Fibroblast of the conjunctiva (primary cell): ENCODE measurements at regions not wholly inside any gene's neighbourhood (a gene's known extent, or its start where the extent isn't known, plus 50 kb on each side); places are given as distances from the start of the nearest gene placed in this dataset.

Source experiments
- DNase-seq: peaks from one replicate; pipeline ENCODE4 v3.0.0-alpha.2; 2010; ENCODE audit warnings: low read depth

DNA sequence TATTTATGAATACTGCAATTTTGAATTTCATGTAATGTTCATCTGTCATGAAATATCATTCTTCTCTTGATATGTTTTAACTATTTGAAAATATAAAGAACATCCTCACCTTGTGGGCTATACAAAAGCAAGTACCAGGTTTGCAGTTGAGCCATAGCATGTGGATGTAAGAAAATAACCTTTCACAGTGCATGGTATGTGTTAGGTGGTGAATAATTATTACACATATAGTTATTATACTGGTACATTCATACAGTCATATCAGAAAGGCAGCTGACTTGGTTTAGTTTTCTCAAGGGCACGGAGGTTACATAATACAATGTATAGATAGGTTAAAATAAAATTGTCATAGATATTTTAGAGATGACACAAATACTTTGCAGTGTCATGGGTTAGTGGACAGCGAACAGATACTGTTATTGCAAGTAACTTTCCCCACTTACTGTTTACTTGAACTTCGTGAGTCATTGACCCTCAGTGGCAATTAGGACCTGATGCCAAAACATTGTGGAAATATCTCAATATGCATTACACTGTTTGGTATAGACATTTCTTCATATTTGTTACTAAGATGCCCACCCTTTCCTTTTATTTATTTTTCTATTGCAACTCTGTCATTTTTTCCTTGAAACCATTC is 445.4 kb upstream of the GOT2 start:
- DNase-seq, result no peak

DNA sequence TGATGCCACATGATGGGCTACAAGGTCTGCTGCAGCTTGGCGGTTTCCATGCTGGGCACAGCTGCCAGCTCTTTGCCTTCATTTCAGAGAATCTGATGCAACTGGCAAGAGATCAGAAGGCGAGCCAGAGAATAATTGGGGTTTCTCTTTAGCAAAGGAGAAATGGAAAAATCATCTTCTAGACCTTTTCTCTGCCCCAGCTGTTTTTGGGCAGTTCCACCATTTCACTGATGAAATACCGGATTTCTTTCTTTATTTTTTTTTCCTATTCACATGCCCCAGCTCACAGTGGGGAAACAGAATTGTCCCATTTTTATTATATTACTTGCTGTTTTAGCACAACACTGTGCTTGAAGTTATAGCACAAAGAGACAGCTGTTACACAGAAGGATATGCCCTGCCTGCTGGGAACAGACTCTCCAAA is 439.3 kb upstream of the GOT2 start:
- DNase-seq, result no peak

DNA sequence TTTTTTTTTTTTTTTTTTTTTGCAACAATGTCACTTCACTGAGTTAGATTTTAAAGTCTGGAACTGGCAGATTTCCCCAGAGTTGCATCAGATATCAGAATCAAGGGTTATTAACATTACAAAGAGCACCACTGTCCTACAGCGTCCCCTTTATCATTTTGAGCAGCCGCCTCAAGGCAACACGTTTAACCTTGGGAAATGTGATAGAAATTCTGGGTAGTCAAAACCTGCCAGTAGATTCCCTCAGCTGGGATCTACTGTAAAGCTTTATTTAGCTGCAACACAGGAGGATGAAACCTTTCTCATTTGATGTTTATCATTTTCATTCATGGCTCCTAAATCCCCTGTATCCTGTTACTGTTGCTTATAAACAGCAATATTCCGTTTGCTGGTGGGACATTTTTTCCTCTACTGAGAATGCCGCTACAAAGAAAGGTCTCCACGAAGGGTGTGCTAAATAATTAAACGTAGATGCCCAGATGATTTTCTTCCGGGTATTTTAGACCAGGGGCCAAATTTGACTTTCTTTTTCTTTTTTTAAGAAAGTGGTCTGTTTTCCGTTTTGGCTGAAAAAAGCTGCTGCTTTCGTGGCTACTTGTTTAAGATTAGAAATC is 436.1 kb upstream of the GOT2 start:
- no peak for DNase-seq

DNA sequence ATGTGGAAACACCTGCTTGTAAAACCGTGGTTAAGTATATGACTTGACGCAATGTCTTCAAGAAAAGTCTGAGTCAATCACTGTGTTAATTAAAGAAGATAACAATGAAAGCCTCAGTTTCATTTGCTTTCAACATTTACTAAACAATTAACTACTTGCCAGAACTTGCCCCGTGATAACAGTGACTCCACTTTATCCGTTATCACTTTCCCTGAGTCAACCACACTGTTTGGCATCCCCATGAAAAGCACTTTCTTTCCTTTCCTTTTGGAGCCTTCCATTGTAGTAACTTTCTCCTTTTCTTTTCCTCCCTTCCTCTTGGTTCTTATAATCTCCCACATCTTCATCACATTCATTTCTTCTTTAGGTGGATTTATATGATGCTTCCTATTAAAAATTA is 435.1 kb upstream of the GOT2 start:
- DNase-seq, result no peak

DNA sequence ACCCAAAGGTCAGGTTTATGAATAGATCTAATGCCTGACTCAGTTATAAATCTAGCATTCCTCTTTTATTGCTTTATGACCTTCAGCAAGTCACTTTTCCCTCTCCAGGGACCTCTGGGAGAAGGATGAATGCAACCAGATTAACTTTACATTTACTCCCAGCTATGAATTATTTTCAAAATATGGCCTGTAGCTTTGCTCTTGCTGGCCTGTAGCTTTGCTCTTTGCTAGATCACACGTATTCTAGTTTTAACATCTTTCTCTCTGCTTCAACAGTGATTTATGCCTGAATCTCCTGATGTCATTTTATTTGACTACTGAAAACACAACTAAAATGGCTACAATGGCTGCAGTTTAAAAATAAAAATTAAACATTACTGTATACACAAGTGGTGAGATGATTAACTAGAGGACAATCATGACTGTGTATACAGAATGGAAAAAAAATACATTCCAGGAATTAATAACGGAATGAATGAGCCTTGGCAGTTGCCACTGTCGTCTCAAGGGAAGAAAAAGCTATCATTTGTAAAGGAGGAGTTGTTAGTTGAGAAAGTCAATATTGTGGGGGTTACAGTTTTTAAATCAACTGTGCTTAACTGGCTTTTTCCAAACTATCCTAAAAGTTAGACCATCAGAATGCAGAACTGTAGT is 434.5 kb upstream of the GOT2 start:
- no peak for DNase-seq

DNA sequence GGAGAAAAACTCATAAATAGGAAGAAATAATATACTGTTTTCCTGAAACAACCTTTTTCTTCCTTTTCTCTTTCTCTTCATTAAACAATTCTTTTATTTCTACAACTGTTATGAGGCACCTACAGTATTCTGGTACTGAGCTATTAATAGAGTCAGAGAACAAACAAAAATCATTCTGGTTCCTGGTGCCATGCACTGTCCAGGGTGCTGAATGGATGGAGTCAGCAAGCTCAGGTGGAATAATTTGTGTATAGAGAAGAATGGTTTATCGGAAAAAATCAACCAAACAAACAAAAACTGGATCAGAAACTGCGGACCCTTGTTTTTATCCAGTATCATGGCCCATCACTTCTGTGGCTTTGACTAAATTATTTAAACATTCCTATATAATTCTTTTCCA is 430.3 kb upstream of the GOT2 start:
- no peak for DNase-seq

DNA sequence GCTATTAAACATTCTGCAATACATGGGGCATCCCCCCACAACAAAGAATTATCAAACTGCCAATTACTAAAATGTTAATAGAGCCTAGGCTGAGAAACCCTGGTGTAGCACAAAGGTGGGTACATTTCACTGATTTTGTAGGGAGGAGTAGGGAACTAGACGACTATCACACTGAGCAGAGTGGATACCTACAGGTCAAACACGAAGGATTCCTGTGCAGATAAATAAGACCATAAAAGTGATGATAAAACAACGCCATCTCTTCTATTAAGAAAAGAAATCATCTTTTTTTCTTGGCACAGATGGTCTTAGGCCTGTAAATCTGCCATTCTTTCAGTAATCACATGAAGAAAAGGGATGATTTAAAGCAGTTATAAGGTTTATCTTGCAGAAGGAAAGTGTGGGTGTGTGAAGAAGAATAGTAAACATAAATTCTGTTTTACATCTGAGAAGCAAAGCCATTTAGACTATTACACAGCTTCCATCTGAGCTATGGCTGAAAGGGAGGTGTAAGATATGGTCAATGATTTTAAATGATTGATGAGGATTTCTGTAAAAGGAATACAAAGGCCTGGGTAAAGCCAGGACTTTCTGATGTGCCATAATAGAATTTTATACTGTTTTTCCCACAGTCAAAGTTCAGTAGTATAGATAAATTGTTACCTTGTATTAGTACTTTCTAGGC is 429.4 kb upstream of the GOT2 start:
- no peak for DNase-seq

DNA sequence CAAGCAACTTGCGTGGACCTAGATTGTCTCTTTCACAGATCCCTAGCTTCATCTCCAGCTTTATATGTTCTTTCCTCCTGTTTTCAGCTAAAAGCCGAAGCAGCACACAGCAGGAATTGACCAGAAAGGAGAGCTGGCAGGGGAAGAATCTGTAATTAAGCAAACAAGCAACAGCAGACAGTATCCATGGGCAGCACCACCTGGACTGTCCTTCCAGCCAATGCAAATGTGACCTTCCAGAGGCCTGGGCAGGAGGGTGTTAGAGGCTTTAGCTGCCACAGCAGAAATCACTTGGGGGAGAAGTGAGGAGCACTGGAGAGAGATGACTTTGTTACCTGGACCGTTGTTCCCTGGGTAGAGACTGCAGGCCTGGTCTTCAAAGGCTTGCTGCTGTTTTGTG is 427.6 kb upstream of the GOT2 start:
- DNase-seq, result no peak

DNA sequence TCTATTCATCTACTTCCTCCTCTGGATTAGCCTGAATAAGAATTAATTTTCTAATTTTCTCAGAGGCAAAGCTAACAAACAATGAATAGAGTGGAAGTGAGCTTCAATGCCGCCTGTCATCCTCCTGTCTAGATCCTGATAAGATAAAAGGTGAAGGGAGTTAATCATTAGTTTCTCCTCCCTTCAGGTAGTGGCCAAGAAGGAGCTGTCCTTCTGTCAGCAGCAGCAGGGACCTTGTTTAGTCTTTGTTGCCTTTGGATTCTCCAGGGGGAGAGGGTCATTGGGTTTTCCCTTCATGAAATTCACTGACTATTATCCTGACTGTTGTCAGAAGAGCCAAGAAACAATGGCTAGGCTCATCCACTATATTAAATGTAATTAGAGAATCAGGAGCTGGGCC is 420.2 kb upstream of the GOT2 start:
- DNase-seq, result no peak

DNA sequence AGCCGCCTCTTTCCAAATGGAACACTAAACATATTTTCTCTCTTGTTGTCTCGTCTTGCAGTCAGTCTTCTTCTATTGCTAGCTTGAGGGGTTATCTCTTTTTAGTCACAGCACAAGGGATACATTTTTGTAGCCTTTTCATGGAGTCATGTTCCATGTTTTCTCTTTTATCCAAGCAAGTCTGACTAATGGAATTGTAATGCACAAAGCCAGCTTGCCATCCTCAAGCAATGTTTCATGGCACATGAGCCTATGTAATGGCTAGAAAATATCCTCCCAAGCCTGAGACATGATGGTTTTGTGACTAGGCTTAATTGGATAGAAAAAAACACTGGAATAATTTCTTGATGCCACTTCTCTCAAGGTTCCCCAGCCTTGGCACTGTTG is 414.6 kb upstream of the GOT2 start:
- DNase-seq, result no peak

DNA sequence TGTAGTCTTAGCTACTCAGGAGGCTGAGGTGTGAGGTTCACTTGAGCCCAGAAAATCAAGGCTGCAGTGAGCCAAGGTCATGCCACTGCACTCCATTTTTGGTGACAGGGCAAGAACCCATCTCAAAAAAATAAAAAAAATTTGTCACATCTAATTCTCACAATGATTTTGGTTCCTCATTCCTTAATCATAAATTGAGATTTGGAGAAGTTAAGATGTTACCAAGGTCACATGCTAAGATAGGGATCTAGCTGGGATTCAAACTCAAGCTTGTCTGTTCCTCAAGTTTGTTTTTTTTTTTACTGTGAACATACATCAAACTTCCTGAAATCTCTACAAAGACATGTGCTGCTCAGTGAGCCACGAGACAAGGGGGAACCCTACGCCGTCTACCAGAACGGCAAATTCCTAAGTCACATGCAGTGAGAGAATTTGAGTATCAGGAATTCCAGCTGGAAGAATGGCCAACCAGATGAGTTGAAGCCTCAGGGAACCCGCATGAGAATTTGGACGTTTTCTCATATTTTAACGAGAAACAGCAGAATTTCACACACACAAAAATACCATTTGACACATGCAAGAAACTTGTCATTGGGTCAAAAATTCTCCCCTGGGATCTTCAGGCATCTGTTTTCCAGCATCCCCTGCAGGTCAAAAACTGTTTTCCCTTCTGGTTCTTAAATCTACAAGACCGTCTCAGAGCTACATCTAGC is 414.1 kb upstream of the GOT2 start:
- no peak for DNase-seq

DNA sequence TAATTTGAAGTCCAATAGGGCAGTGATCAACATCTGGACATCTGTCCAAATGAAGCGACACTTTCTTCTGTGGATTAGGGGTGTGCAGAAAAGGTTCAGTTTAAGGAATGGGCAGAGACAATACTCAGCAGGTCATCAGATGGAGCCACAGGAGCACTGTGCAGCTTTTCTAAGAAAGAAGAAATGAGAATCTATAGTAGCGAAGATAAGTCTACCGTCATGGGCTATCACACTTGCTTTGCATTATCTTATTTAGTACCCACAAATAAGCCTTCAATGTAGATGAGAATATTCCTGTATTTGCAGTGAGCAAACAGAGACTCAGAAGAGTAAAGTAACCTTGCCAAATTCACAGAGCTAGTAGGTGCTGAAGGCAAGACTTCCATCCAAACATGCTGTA is 412.0 kb upstream of the GOT2 start:
- DNase-seq, result no peak

DNA sequence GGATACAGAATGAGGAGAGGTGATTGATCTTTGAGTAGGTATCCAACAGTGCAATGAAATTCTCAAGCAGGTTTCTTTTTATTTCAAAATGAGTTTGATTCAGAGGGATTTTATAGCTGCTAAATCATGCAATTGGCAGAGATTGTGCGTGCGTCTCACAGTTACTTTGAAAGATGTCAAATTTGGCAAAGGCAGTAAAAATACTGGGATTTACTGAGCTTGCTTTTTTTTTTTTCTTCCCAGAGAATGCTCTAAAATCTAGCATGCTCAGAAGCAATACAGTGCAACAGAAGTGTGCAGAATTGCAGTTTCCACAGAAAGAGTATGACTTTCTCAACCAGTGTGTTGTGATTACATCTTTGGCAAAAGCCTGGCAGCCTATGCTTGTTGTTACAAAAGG is 410.7 kb upstream of the GOT2 start:
- no peak for DNase-seq

DNA sequence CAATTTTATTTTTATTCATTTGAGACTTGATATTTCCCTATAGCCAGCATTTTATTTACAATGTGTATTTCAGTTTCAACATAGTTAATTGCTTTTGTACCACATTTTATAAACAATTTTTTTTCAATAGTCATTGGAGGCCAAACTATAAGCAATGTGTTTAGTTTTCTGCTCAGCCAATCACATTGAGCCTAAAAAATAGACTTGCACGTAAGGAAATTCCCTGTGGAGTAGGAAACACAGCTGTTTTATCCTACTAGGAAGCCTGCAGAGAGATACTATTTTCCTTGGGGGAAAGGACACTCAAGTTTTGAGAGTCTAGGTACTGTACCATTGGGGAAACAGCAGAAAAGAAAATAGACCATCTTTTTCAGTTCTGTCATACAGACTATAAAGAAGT is 410.2 kb upstream of the GOT2 start:
- DNase-seq, result no peak

DNA sequence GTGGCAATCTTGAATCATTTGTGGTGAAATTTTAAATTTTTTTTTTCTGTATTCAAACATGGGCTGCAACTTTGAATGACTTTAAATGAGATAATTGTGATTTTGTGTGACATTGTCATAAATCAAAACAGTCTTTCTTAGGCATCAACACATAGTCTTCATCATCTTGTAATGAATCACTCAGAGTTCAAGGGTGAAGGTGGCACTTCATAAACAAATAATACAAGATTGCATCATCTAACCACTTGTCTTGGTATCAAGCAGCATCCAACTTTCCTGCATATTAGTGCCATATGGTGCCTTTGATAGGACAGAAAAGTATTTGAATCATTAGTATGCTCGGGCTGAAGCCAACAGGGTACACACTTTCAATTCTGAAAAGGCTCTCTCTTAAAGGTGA is 392.4 kb upstream of the GOT2 start:
- no peak for DNase-seq

DNA sequence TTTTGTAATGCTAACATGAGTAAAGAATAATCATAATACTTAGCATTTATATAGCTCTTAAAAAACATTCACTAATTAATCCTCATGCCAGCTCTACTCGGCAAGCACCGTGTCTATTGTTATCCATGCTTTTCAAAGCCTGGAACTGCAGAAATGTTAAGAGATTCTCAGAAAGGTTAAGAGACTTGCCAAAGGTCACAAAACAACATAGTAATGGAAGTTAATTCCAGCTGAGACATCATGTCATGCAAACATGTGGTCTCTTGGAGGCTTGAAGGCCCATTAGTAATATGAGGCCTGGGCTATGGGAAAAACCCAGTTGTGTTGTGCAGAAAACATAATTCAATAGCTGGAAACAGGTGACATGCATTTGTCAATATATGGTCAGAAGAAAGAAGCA is 389.9 kb upstream of the GOT2 start:
- DNase-seq, result no peak

DNA sequence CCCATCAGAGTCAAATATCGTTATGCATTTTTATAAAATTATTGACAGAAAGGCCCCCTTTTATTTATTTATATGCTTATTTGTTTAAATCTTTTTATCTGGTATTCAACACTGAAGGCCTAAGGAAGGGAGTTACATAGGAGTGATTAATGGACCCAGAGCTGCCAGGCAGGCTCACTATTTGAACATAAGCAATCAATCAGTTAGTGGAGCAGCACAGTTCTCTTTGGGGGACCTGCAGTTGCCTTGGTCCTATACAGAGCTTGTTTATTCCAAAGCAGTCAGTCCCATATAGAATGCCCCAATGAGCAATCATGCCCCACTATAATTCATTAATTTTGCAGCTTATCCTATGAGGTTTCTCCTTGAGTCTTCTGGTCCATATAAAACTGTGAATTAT is 389.4 kb upstream of the GOT2 start:
- DNase-seq, result no peak

DNA sequence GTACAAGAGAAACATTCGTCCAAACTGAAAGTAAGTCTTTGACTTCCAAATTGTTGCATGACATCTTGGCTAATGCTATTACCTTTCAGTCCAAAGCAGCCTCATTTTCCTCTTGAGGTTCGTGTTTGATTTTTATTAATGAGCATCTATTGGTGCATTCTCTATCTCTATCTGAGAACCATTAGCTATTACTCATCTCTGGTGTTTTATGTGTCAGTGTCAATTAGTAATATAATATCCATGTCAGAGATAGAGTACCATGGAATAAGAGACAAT is 388.1 kb upstream of the GOT2 start:
- no peak for DNase-seq

DNA sequence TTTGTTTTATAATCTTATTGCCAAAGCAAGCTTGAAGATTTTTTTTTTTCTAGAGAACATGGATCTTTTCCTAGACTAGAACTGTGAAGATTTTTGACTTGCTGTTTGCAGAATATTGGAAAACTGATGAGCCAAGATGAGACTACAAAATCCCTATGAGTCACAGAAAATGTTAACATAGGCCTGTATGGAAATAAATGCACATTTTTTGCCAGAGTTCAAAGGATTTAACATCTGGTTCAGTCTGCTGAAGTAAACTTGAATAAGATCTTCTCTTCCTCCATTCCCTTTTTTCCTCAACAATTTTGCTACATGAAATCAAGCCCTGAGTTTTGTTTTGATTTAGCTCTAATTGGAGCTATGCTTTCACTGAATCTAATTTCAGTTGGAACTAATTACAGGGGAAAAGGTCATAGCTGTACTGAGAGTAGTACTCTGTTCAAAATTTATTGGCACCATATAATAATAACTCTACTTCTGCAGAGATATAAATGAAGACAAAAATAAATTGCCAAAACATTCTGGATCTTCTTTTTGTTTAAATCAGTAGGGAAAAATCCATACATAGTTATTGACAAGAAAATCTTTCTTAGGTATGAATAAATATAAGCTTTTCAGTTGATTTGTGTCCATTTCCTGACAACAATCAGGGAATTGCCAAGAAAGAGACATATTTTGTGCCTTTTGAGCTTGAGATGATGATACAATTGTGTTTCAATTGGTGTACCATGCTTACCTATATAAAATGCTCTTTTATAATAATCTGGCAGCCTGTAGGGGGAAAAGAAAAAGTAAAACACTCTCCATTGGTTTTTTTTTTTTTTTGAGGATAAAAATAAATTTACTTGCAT is 387.5 kb upstream of the GOT2 start:
- no peak for DNase-seq

DNA sequence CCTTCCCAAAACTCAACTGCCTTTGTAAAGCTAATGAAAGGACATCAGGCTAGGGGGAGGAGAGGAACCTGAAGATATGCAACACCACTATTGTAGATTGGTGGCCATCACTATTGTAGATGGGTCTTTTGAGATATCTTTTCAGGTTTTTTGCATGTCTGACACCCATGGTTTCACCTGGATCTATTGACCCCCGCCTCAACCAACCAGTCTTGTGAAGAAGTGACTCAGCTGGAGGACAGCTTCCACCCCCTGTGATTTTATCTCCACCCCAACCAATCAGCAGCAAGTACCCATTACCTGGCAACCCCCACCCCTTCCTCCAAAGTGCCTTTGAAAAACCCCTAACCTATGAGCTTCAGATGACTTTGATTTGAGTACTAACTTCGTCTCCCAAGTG is 382.6 kb upstream of the GOT2 start:
- no peak for DNase-seq

DNA sequence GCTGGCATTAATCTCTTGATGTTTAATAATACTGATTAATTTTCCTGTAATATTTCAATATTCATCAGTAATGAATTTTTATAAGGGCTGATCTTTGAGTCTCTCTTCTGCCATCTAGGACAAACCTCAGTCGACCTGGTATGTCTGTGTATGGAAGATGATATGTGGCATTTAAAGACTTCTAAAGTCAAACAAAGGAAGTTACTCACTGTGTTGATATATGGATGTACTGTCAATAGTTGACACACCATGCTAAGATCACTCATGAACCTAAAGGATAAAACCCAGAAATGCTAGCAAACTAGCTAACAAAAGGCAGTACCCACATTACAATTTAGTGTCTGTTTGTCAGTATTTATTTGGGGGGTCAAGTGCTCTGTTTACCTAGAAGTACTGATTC is 380.7 kb upstream of the GOT2 start:
- DNase-seq, result no peak
